Effector memory CD4-positive, alpha-beta T cell (primary cell): ENCODE measurements at regions not wholly inside any gene's neighbourhood (a gene's known extent, or its start where the extent isn't known, plus 50 kb on each side); places are given as distances from the start of the nearest gene placed in this dataset.
"Not testable (repeated sequence)": the region's sequence is repeated elsewhere in the genome, so short reads cannot be mapped to it uniquely, and the experiment has no call there.

ENCODE experiments used
- DNase-seq, 3 donors: peaks; one replicate each; pipeline ENCODE4 v3.0.0-alpha.2; 2020
- H3K27ac ChIP-seq: 2 replicates; pipeline ENCODE4 v1.7.0; 2013; ENCODE audit warnings: mild to moderate bottlenecking, low read length, moderate library complexity; ENCODE audit not compliant: insufficient read depth, poor library complexity, severe bottlenecking
- H3K27me3 ChIP-seq: replicated peaks from 2 replicates; pipeline ENCODE4 v1.7.0; 2013; ENCODE audit warnings: mild to moderate bottlenecking, low read length; ENCODE audit not compliant: insufficient read depth, control insufficient read depth, poor library complexity, severe bottlenecking
- H3K36me3 ChIP-seq: 2 replicates; pipeline ENCODE4 v1.7.0; 2013; ENCODE audit warnings: mild to moderate bottlenecking, low read length, moderate library complexity; ENCODE audit not compliant: control insufficient read depth, insufficient read depth
- H3K4me1 ChIP-seq: 2 replicates; pipeline ENCODE4 v1.7.0; 2013; ENCODE audit warnings: low read length, mild to moderate bottlenecking; ENCODE audit not compliant: control insufficient read depth, insufficient read depth, poor library complexity, severe bottlenecking
- H3K4me3 ChIP-seq: 2 replicates; pipeline ENCODE4 v1.7.0; 2013; ENCODE audit warnings: low read length, low read depth, mild to moderate bottlenecking; ENCODE audit not compliant: insufficient read depth, poor library complexity, severe bottlenecking
- H3K9me3 ChIP-seq: 2 replicates; pipeline ENCODE4 v1.7.0; 2013; ENCODE audit warnings: mild to moderate bottlenecking, low read length, moderate library complexity; ENCODE audit not compliant: control insufficient read depth

GRCh38 chr7:55743454-55743717, 119.2 kb downstream of the SEPTIN14 start:
- not testable (repeated sequence) for DNase-seq, H3K27me3 ChIP-seq, H3K36me3 ChIP-seq, H3K27ac ChIP-seq, H3K4me1 ChIP-seq, H3K4me3 ChIP-seq, H3K9me3 ChIP-seq

- not testable (repeated sequence) for H3K9me3 ChIP-seq, H3K27ac ChIP-seq, H3K27me3 ChIP-seq, H3K4me1 ChIP-seq, H3K4me3 ChIP-seq, DNase-seq, H3K36me3 ChIP-seq
Observed at GRCh38 chr7:55742651-55743453, 119.7 kb downstream of the SEPTIN14 start.

DNA sequence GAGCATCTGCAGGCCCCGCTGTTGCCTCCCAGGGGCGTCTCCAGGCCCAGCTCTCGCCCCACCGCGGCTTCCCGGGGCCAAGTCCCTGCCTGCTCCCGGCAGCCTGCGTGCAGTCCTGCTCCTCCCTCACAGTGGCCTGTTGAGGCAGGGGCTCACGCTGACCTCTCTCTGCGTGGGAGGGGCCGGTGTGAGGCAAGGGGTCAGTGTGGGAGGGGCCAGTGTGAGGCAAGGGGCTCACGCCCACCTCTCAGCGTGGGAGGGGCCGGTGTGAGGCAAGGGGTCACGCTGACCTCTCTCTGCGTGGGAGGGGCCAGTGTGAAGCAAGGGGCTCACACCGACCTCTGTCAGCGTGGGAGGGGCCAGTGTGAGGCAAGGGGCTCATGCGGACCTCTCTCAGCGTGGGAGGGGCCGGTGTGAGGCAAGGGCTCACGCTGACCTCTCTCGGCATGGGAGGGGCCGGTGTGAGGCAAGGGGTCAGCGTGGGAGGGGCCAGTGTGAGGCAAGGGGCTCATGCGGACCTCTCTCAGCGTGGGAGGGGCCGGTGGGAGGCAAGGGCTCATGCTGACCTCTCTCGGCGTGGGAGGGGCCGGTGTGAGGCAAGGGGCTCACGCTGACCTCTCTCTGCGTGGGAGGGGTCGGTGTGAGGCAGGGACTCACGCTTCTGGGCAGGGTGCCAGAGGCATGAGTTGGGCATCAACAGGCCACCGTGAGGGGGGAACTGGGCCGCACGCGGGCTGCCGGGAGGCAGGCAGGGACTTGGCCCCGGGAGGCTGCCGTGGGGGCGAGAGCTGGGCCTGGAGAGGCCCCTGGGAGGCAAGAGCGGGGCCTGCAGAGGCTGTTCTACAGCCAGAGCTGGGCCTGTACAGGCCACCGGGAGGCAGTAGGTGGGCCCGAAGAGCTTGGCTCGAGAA, 120.6 kb downstream of the SEPTIN14 start:
- not testable (repeated sequence) for H3K9me3 ChIP-seq, H3K4me3 ChIP-seq, H3K36me3 ChIP-seq, DNase-seq, H3K27me3 ChIP-seq, H3K27ac ChIP-seq, H3K4me1 ChIP-seq

DNA sequence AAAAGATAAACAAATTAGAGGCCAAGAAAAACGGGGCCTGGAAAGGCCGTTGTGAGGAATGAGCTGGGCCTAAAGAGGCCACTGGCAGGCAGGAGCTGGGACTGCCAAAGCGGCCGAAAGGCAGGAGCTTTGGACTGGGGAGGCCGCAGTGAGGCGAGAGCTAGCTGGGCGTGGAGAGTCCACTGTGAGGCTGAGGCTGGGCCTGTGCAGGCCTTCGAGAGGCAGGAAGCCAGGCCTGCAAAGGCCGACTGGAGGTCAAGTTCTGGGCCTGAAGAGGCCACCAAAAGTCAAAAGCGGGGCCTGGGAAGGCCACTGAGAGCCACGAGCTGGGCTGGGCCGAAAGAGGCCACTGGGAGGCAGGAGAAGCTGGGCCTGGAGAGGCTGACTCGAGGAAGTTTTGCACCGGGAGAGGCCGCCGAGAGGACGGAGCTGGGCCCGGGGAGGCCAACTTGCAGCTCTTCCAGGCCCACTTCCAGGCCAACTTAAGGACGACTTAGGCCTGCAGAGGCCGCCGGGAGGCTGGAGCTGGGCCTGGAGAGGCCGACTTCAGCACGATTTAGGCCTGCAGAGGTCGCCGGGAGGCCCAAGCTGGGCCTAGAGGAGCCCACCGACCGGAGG, 121.8 kb downstream of the SEPTIN14 start:
- H3K36me3 ChIP-seq, H3K9me3 ChIP-seq, H3K27ac ChIP-seq, H3K27me3 ChIP-seq, H3K4me3 ChIP-seq, H3K4me1 ChIP-seq, DNase-seq: not testable (repeated sequence)

DNA sequence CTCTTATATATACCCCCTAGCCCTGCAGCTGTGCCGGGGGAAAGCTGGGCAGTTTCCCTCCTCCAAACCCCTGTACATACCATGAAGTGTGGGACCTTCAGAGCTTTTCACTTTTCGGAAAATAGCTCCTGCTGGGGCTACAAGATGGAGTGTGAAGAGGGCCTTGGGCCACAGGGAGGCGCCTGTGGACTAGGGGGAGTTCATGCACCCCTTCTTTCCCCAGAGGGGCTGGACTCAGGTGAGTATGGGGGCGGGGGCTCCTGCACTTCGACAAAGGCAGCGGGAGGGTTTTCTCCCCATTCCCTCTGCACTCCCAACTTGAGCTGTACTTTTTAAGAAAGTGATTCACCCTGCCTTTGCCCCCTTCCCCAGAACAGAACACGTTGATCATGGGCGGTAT, 122.5 kb downstream of the SEPTIN14 start:
- H3K4me3 ChIP-seq, H3K27me3 ChIP-seq, H3K4me1 ChIP-seq, H3K27ac ChIP-seq, H3K36me3 ChIP-seq, DNase-seq, H3K9me3 ChIP-seq: not testable (repeated sequence)

- H3K4me3 ChIP-seq, H3K27ac ChIP-seq, H3K36me3 ChIP-seq, DNase-seq, H3K9me3 ChIP-seq, H3K27me3 ChIP-seq, H3K4me1 ChIP-seq: not testable (repeated sequence)
Observed at GRCh38 chr7:55736641-55737221, 125.8 kb downstream of the SEPTIN14 start.

DNA sequence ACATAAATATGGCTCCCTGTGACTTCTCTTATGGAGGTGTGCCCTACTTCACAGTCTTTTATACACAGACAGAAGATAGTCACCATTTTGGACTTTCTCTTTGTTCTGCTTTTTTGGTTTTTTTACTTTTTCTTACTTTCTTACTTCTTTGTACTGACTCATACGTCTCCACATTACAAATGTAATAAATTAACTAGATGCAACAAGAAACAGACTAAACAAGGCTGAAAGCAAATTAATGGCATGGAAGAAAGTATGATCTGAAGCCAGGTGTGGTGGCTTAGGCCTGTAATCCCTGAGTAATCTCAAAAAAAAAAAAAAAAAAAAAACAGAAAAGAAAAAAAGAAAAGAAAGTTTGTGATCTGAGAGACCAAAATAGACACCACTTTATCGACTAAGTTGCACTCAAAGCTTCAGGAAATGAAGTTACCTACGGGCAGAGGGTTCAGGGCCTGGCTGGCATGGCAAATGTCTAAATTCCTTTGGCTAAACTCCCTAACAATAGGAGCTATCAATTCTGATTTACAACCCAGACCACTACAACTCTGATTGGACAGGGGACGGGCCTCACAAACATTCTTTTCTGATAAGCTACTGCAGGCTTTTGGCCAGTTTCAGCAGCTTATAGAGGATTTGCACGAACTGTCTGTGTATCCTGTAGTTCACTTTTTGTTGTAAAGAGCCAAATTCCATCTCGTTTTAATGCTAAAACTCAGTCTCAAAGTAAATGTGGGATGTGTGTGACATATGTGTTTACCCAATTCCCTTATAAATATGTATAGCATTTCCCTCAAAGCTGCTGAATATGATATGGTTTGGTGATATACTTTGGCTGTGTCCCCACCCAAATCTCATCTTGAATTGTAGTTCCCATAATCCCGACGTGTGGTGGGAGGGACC, 129.1 kb downstream of the SEPTIN14 start:
- no peak overlapping the region for H3K4me3 ChIP-seq
- H3K27me3 ChIP-seq = no peaks in the 10 kb centered on the region
- H3K9me3 ChIP-seq = no peaks in the 10 kb centered on the region
- no peaks in the 10 kb centered on the region for H3K36me3 ChIP-seq
- no peak overlapping the region for H3K27ac ChIP-seq
- DNase-seq = no peak
- no peaks in the 10 kb centered on the region for H3K4me1 ChIP-seq

DNA sequence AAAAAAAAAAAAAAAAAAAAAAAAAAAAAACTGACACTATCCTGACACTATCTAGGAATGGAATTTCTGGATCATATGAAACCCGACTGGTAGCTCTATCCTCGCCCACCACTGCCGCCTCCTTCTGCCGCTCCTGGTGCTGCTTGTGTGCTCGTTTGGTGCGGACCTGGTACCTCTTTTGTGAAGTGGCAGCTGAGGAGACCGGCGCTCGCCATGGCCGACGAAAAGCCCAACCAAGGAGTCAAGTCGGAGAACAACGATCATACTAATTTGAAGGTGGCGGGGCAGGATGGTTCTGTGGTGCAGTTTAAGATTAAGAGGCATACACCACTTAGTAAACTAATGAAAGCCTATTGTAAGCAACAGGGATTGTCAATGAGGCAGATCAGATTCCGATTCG, 130.6 kb downstream of the SEPTIN14 start:
- H3K4me1 ChIP-seq = no peaks in the 10 kb centered on the region
- H3K27ac ChIP-seq = no peak overlapping the region
- H3K27me3 ChIP-seq = no peaks in the 10 kb centered on the region
- no peak overlapping the region for H3K4me3 ChIP-seq
- H3K36me3 ChIP-seq = no peaks in the 10 kb centered on the region
- no peak for DNase-seq
- no peaks in the 10 kb centered on the region for H3K9me3 ChIP-seq

DNA sequence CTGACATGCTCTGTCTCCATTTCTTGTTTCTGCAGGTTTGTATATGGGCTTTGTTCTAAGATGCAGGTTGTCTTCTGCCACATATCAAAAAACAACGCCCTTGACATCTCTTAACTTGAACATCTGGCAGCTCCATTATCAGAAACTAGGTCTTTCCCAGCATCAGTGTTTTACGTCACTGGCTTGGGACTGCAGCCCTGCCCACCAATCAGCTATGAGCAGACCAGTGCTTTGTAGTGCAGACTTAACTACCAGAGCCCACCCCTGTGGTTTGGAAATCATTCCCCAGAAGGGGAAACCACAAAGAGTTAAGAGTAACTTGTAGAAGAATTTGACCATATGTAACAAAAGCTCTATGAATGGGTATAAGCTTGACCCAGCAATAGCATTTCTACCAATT, 132.4 kb downstream of the SEPTIN14 start:
- no peak for DNase-seq
- H3K36me3 ChIP-seq = no peaks in the 10 kb centered on the region
- H3K27ac ChIP-seq = no peak overlapping the region

More for the DNA sequence above, 132.4 kb downstream of the SEPTIN14 start:
- Histone ChIP-seq H3K4me3 (no peak overlapping the region), H3K4me1 (no peaks in the 10 kb centered on the region), H3K27me3 (no peaks in the 10 kb centered on the region), H3K9me3 (no peaks in the 10 kb centered on the region)
